ENCODE measurements at regions not wholly inside any gene's neighbourhood (a gene's known extent, or its start where the extent isn't known, plus 50 kb on each side); places are given as distances from the start of the nearest gene placed in this dataset.

DNA sequence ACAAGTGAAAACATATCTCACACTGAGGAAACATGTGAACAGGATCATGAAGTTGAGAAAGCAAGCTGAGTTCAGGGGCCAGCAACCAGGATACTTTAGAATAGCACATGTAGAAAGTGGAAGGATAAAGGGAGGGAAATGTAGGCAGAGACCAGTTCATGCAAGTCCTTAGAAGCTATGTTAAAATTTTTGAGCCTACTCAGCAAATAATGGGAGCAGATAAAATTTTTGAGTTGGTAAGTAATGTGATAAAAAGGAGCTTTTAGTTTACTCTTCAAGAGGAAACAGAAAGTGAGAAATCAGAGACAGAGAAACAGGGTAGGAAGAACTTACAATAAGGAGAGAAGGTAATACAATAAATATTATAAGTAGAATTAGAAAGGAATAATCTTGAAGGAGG lies 105.6 kb upstream of the ZBTB20 start:
- TF ChIP-seq MYC (IDR thresholded peaks at IDR 0.05; ENCODE audit: low read depth, low read length) (no peak), POLR2A (IDR thresholded peaks at IDR 0.05; ENCODE audit: extremely low read depth, insufficient read length) (no peak)
- TF ChIP-seq, protein P1, sequence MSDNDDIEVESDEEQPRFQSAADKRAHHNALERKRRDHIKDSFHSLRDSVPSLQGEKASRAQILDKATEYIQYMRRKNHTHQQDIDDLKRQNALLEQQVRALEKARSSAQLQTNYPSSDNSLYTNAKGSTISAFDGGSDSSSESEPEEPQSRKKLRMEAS (IDR thresholded peaks at IDR 0.05; ENCODE audit: low read depth, low read length): no peak
- TF ChIP-seq, protein P2, sequence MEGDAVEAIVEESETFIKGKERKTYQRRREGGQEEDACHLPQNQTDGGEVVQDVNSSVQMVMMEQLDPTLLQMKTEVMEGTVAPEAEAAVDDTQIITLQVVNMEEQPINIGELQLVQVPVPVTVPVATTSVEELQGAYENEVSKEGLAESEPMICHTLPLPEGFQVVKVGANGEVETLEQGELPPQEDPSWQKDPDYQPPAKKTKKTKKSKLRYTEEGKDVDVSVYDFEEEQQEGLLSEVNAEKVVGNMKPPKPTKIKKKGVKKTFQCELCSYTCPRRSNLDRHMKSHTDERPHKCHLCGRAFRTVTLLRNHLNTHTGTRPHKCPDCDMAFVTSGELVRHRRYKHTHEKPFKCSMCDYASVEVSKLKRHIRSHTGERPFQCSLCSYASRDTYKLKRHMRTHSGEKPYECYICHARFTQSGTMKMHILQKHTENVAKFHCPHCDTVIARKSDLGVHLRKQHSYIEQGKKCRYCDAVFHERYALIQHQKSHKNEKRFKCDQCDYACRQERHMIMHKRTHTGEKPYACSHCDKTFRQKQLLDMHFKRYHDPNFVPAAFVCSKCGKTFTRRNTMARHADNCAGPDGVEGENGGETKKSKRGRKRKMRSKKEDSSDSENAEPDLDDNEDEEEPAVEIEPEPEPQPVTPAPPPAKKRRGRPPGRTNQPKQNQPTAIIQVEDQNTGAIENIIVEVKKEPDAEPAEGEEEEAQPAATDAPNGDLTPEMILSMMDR (IDR thresholded peaks at IDR 0.05; ENCODE audit: low read depth, low read length): no peak
- no peak overlapping the region for H3K4me3 ChIP-seq (ENCODE audit: low read depth, low read length)
- no peak for DNase-seq (ENCODE audit: low read depth)

DNA sequence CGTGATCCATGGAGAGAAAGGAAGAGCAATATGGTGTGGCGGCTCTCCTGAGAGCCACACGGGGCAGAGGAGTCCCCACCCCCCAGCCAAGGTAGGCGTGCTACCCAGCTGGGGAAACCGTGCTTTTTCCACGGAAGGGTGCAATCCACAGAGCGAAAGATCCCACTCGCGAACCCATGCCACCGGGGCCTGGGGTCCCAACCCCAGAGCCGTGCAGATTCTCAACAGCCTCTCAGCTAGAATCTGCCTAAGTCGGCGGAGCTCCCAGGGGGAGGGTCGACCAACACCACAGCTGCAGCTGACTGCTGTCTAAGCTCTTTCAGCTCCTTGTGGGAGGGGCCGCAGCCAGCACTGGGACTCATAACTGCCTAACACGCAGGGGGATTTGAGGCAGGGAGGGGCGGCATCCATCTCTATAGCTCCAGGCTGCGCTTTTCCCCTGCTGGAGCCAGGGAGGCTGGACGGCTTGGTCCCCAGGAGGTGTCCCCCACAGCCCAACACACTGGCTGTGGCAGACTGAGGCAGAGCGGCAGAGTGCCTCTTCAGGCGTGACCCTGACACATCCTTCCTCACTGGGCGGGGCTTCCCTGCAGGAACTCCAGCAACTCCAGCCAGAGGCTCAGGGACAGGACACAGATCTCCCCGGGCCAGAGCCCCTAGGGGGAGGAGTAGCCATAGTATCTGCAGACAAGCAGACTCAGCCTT lies 107.6 kb upstream of the ZBTB20 start:
- no peak for DNase-seq (ENCODE audit: low read depth)
- H3K4me3 ChIP-seq (ENCODE audit: low read depth, low read length): no peak overlapping the region

DNA sequence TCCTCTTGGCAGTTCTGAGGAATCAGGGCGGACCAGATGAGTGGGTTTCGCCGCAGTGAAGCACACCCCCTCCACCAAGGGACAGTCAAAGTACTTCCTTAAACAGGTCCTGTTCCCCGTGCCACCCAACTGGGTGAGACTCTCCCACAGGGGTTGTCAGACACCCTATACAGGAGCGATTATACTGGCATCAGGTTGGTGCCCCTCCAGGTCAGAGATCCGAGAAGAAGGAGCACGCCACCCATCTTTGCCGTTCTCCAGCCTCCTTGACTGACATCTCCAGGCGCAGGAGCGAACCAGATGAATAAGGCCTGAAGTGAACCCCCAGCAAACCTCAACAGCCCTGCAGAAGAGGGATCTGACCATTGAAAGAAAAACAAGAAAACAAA lies 108.1 kb upstream of the ZBTB20 start:
- TF ChIP-seq, protein P2 (IDR thresholded peaks at IDR 0.05; ENCODE audit: low read depth, low read length): no peak
- no peak for TF ChIP-seq POLR2A (IDR thresholded peaks at IDR 0.05; ENCODE audit: extremely low read depth, insufficient read length)
- TF ChIP-seq, protein P1 (IDR thresholded peaks at IDR 0.05; ENCODE audit: low read depth, low read length): no peak
- no peak for TF ChIP-seq MYC (IDR thresholded peaks at IDR 0.05; ENCODE audit: low read depth, low read length)
- no peak for DNase-seq (ENCODE audit: low read depth)
- H3K4me3 ChIP-seq (ENCODE audit: low read depth, low read length): no peak overlapping the region

More for the DNA sequence above, 107.6 kb upstream of the ZBTB20 start:
- no peak for TF ChIP-seq POLR2A (IDR thresholded peaks at IDR 0.05; ENCODE audit: extremely low read depth, insufficient read length)
- TF ChIP-seq, protein P1 (IDR thresholded peaks at IDR 0.05; ENCODE audit: low read depth, low read length): no peak
- TF ChIP-seq MYC (IDR thresholded peaks at IDR 0.05; ENCODE audit: low read depth, low read length): no peak
- TF ChIP-seq, protein P2 (IDR thresholded peaks at IDR 0.05; ENCODE audit: low read depth, low read length): no peak

DNA sequence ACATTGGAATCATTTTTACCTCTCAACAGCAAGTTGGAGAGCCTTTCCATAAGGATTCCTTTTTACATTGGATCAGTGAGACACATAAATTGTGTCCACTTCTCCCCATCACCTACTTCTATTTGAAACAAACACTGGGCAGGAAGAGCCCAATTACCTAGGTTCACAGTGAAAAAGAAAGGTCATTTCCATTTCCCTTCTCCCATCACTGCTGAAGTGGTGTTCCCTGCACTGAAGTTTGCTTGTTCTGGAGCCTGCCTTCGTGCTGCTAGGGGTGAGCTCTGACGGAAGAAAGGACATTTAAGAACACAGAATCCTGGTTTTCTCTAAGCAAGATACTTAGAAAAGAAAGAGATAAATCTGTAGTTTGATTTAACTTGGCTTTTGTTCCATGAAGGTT lies 123.8 kb upstream of the ZBTB20 start:
- no peak for DNase-seq (ENCODE audit: low read depth)
- no peak overlapping the region for H3K4me3 ChIP-seq (ENCODE audit: low read depth, low read length)
- TF ChIP-seq MYC (IDR thresholded peaks at IDR 0.05; ENCODE audit: low read depth, low read length) (no peak), POLR2A (IDR thresholded peaks at IDR 0.05; ENCODE audit: extremely low read depth, insufficient read length) (no peak)
- TF ChIP-seq, protein P2 (IDR thresholded peaks at IDR 0.05; ENCODE audit: low read depth, low read length): no peak
- TF ChIP-seq, protein P1 (IDR thresholded peaks at IDR 0.05; ENCODE audit: low read depth, low read length): no peak

DNA sequence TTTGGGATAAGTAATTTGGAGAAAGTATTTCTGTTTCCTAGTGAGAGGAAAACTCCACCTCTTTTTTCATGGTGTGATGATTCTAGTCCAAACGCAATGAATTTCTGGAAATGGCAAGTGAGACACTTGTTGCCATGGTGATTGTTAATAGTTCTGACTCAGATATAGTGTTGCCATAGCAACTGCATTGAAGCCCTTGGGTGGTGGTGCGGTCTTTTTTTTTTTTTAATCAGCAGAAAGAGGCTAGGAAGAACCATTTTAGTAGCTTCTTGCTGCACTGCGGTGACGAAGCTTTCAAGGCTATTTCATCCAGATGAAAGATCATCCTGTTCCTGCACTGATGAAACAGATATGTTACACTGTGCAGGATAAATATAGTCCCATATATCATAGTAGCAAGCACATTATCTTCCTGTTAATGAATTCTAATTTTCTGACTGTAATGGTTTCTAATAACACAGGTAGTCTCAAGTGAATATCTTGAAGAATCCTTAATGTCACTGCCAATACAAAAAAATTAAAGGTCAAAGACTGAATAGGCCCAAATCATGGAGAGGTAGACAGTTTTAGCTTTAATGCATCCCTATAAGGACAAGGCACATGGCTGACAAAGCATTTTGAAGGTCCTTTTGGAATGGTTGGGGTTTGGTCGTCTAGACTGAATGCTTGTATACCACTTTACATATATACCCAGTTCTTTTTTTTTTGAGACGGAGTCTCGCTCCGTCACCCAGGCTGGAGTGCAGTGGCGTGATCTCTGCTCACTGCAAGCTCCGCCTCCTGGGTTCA lies 125.1 kb upstream of the ZBTB20 start:
- TF ChIP-seq, protein P1 (IDR thresholded peaks at IDR 0.05; ENCODE audit: low read depth, low read length): no peak
- TF ChIP-seq, protein P2 (IDR thresholded peaks at IDR 0.05; ENCODE audit: low read depth, low read length): no peak
- TF ChIP-seq MYC (IDR thresholded peaks at IDR 0.05; ENCODE audit: low read depth, low read length): no peak
- TF ChIP-seq POLR2A (IDR thresholded peaks at IDR 0.05; ENCODE audit: extremely low read depth, insufficient read length): no peak
- no peak overlapping the region for H3K4me3 ChIP-seq (ENCODE audit: low read depth, low read length)
- no peak for DNase-seq (ENCODE audit: low read depth)
